Loucy (cell line): ENCODE measurements at regions not wholly inside any gene's neighbourhood (a gene's known extent, or its start where the extent isn't known, plus 50 kb on each side); places are given as distances from the start of the nearest gene placed in this dataset.

ENCODE experiments used
- H2AFZ ChIP-seq: fragments of 200-600 bp; sonication (generic); 2 replicates; pipeline ENCODE4 v1.6.0; 2016; ENCODE audit warnings: antibody characterized with exemption, mild to moderate bottlenecking, low read length, moderate library complexity
- H3F3A ChIP-seq: fragments of 200-600 bp; 2 replicates; pipeline ENCODE4 v1.6.0; 2016; ENCODE audit warnings: antibody characterized with exemption, low read depth, mild to moderate bottlenecking
- H3K27me3 ChIP-seq: fragments of 200-600 bp; sonication (generic); 2 replicates; pipeline ENCODE4 v1.6.1; 2014; ENCODE audit warnings: low read length, mild to moderate bottlenecking; ENCODE audit not compliant: insufficient read depth, poor library complexity, severe bottlenecking
- H3K36me3 ChIP-seq: fragments of 200-600 bp; sonication (generic); 2 replicates; pipeline ENCODE4 v1.6.1; 2016; ENCODE audit warnings: low read length; ENCODE audit not compliant: insufficient read depth
- H3K4me1 ChIP-seq: fragments of 200-600 bp; sonication (generic); 2 replicates; pipeline ENCODE4 v1.5.1; 2014; ENCODE audit warnings: low read length, mild to moderate bottlenecking; ENCODE audit not compliant: insufficient read depth, poor library complexity, severe bottlenecking
- H3K4me2 ChIP-seq: fragments of 200-600 bp; sonication (generic); 2 replicates; pipeline ENCODE4 v1.6.0; 2014; ENCODE audit warnings: antibody characterized with exemption, low read length, low read depth, mild to moderate bottlenecking; ENCODE audit not compliant: poor library complexity, severe bottlenecking
- H3K4me3 ChIP-seq: fragments of 200-600 bp; sonication (generic); 2 replicates; pipeline ENCODE4 v1.5.1; 2014; ENCODE audit warnings: low read length, mild to moderate bottlenecking, mixed read lengths; ENCODE audit not compliant: poor library complexity, severe bottlenecking
- H3K79me2 ChIP-seq: fragments of 200-600 bp; sonication (generic); 2 replicates; pipeline ENCODE4 v1.6.1; 2014; ENCODE audit warnings: low read length; ENCODE audit not compliant: insufficient read depth
- H3K9ac ChIP-seq: fragments of 200-600 bp; sonication (generic); 2 replicates; pipeline ENCODE4 v1.6.0; 2014; ENCODE audit warnings: mild to moderate bottlenecking, low read depth, low read length, moderate library complexity; ENCODE audit not compliant: poor library complexity, severe bottlenecking
- H3K9me2 ChIP-seq: fragments of 200-600 bp; sonication (generic); replicated peaks from 2 replicates; pipeline ENCODE4 v1.6.1; 2016; ENCODE audit warnings: low read depth, low read length, mixed read lengths
- H3K9me3 ChIP-seq: fragments of 200-600 bp; sonication (generic); 2 replicates; pipeline ENCODE4 v1.6.1; 2014; ENCODE audit warnings: mild to moderate bottlenecking, antibody characterized with exemption, low read length, low read depth; ENCODE audit not compliant: insufficient read depth
- H4K20me1 ChIP-seq: fragments of 200-600 bp; sonication (generic); 2 replicates; pipeline ENCODE4 v1.6.0; 2014; ENCODE audit warnings: antibody characterized with exemption, low read length, mild to moderate bottlenecking; ENCODE audit not compliant: insufficient read depth, poor library complexity, severe bottlenecking
- EZH2phosphoT487 ChIP-seq: fragments of 200-600 bp; IDR thresholded peaks from 2 replicates; pipeline ENCODE4 v1.6.1; 2018; ENCODE audit warnings: antibody characterized with exemption, mild to moderate bottlenecking, moderate library complexity, borderline replicate concordance
- TF ChIP-seq, protein P1 (sequence below): fragments of 200-600 bp; sonication (generic); conservative IDR thresholded peaks from 2 replicates; pipeline ENCODE4 v1.5.1; 2014; ENCODE audit warnings: mild to moderate bottlenecking, antibody characterized with exemption, low read length

DNA sequence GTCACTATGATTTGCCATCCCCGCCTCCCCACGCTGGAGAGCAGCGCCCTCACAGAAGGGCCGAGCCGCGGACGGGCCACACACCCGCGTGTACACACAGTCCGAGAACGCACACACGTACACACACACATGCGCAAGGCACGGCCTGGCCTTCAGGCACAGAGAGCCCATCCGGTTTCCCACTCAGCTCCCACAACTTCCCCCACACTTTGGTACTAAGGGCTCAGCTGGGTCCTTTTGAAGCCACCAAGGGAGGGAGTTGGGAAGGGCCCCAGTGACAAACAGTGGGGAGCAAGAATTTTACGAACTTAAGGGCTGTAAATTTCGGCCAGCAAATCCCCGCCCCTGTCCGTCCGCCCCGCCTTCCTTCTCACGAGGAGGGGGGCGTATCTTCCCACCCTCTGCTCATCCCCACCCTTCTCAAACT lies 133.3 kb upstream of the HAND1 start:
- Histone ChIP-seq H3F3A (no peaks in the 10 kb centered on the region), H3K4me3 (no peak overlapping the region), H3K9me3 (no peaks in the 10 kb centered on the region), H2AFZ (no peak overlapping the region), H3K9me2 (no peaks in the 10 kb centered on the region), H3K36me3 (no peaks in the 10 kb centered on the region), H4K20me1 (no peaks in the 10 kb centered on the region), H3K4me2 (no peak overlapping the region), H3K4me1 (no peaks in the 10 kb centered on the region), H3K27me3 (no peaks in the 10 kb centered on the region), H3K9ac (no peak overlapping the region), H3K79me2 (no peaks in the 10 kb centered on the region)
- TF ChIP-seq EZH2phosphoT487: no peak

DNA sequence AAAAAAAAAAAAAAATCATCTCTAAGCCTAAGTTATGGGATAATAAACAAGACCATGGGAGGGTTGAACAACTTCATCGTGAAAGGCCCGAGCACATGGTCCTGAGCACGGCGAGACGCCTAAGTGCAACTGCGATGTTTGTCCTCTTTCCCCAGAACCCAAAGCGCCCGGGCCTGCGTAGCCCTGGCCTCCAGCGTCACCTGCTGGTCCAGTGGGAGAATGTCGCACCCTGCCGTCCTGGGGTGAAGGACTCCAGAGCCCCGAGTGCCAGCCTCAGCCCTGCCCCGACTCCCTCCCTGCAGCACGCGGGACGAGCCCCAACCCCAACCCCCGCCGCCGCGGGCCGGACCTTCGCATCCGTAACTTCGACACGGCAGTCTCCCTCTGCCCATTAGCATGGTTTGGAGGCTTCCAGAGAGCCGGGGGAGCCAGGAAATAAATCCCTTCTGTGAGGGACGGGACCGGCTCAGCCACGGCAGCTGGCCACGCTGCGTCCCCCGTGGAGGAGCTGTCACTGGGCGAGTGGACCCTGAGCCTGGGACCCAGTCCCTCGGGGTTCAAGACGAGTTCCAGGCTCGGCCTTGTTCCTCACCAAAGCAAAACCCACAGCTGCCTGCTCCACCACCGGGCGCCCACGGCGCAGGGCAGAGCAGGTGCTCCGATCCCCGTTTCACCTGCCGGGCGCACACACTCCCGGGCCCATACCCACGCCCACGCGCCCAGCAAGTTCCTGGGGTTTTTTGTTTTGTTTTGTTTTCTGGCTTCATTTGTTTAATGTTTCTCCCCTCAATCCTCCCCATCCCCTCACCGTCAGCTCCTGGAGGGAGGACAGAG lies 132.5 kb upstream of the HAND1 start:
- H3K36me3 ChIP-seq: no peaks in the 10 kb centered on the region
- H3F3A ChIP-seq: no peaks in the 10 kb centered on the region
- H3K4me2 ChIP-seq: no peak overlapping the region
- no peaks in the 10 kb centered on the region for H3K27me3 ChIP-seq
- H3K9me2 ChIP-seq: no peaks in the 10 kb centered on the region
- no peak overlapping the region for H3K9ac ChIP-seq
- H3K9me3 ChIP-seq: no peaks in the 10 kb centered on the region
- H4K20me1 ChIP-seq: no peaks in the 10 kb centered on the region
- no peaks in the 10 kb centered on the region for H3K79me2 ChIP-seq
- TF ChIP-seq, protein P1, sequence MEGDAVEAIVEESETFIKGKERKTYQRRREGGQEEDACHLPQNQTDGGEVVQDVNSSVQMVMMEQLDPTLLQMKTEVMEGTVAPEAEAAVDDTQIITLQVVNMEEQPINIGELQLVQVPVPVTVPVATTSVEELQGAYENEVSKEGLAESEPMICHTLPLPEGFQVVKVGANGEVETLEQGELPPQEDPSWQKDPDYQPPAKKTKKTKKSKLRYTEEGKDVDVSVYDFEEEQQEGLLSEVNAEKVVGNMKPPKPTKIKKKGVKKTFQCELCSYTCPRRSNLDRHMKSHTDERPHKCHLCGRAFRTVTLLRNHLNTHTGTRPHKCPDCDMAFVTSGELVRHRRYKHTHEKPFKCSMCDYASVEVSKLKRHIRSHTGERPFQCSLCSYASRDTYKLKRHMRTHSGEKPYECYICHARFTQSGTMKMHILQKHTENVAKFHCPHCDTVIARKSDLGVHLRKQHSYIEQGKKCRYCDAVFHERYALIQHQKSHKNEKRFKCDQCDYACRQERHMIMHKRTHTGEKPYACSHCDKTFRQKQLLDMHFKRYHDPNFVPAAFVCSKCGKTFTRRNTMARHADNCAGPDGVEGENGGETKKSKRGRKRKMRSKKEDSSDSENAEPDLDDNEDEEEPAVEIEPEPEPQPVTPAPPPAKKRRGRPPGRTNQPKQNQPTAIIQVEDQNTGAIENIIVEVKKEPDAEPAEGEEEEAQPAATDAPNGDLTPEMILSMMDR: peak; percentile 58
- no peak for TF ChIP-seq EZH2phosphoT487
- no peaks in the 10 kb centered on the region for H3K4me1 ChIP-seq
- H3K4me3 ChIP-seq: no peak overlapping the region
- H2AFZ ChIP-seq: no peak overlapping the region

DNA sequence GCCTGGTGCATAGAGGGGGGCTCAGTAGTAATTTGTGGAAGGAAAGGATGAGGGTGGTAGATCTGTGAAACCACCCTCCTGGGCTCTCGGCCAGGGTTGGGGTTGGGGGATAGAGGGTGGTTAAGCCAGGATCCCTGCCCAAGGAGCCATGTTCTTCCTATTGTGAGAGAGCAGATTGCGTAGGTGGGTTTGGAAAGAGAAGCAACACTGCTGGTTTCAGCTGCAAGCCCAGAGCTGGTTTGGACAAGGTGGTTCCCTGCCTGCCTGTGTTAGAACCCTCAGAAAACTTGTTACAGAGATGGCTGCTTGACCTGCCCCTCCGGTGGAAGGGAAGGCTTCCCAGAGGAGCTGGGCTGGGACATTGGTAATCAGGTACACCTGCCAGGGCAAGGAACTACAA lies 131.2 kb upstream of the HAND1 start:
- Histone ChIP-seq H3F3A (no peaks in the 10 kb centered on the region), H3K36me3 (no peaks in the 10 kb centered on the region), H3K4me1 (no peaks in the 10 kb centered on the region), H3K9me2 (no peaks in the 10 kb centered on the region), H3K4me3 (no peak overlapping the region), H3K79me2 (no peaks in the 10 kb centered on the region), H2AFZ (no peak overlapping the region), H3K4me2 (no peak overlapping the region), H3K27me3 (no peaks in the 10 kb centered on the region), H3K9me3 (no peaks in the 10 kb centered on the region), H4K20me1 (no peaks in the 10 kb centered on the region), H3K9ac (no peak overlapping the region)
- TF ChIP-seq, protein P1: no peak
- no peak for TF ChIP-seq EZH2phosphoT487
